HEK293T (cell line): ENCODE measurements at regions not wholly inside any gene's neighbourhood (a gene's known extent, or its start where the extent isn't known, plus 50 kb on each side); places are given as distances from the start of the nearest gene placed in this dataset.

ENCODE experiments used
- ARNT ChIP-seq: fragments of 450-650 bp; IDR thresholded peaks from 2 replicates; pipeline ENCODE4 v1.6.1; 2017; ENCODE audit warnings: mild to moderate bottlenecking
- BHLHE40 ChIP-seq: fragments of 450-650 bp; IDR thresholded peaks from 2 replicates; pipeline ENCODE4 v1.6.1; 2016; ENCODE audit warnings: mild to moderate bottlenecking, moderate library complexity, borderline replicate concordance
- CTBP1 ChIP-seq: fragments of 450-650 bp; IDR thresholded peaks from 2 replicates; pipeline ENCODE4 v1.6.1; 2016; ENCODE audit warnings: borderline replicate concordance
- FOXA1 ChIP-seq: fragments of 450-650 bp; IDR thresholded peaks from 2 replicates; pipeline ENCODE4 v1.6.1; 2016; ENCODE audit warnings: mild to moderate bottlenecking
- FOXM1 ChIP-seq: fragments of 450-650 bp; IDR thresholded peaks from 2 replicates; pipeline ENCODE4 v1.6.1; 2017; ENCODE audit warnings: mild to moderate bottlenecking, borderline replicate concordance
- HDGF ChIP-seq: fragments of 450-650 bp; IDR thresholded peaks from 2 replicates; pipeline ENCODE4 v1.6.1; 2017; ENCODE audit warnings: antibody characterized with exemption, borderline replicate concordance
- L3MBTL2 ChIP-seq: fragments of 450-650 bp; conservative IDR thresholded peaks from 2 replicates; pipeline ENCODE4 v1.6.1; 2016; ENCODE audit warnings: mild to moderate bottlenecking
- NFRKB ChIP-seq: fragments of 450-650 bp; IDR thresholded peaks from 2 replicates; pipeline ENCODE4 v1.6.1; 2016; ENCODE audit warnings: mild to moderate bottlenecking, moderate library complexity
- SP1 ChIP-seq: fragments of 450-650 bp; IDR thresholded peaks from 2 replicates; pipeline ENCODE4 v1.6.1; 2017
- TARDBP ChIP-seq: fragments of 450-650 bp; IDR thresholded peaks from 2 replicates; pipeline ENCODE4 v1.6.1; 2016
- ZNF384 ChIP-seq: fragments of 450-650 bp; IDR thresholded peaks from 2 replicates; pipeline ENCODE4 v1.6.1; 2016
- TF ChIP-seq, protein P1 (sequence below): fragments of 450-650 bp; IDR thresholded peaks from 2 replicates; pipeline ENCODE4 v1.6.1; 2016

- no peak for TF ChIP-seq BHLHE40
- TF ChIP-seq NFRKB, result no peak
- TF ChIP-seq, protein P1, sequence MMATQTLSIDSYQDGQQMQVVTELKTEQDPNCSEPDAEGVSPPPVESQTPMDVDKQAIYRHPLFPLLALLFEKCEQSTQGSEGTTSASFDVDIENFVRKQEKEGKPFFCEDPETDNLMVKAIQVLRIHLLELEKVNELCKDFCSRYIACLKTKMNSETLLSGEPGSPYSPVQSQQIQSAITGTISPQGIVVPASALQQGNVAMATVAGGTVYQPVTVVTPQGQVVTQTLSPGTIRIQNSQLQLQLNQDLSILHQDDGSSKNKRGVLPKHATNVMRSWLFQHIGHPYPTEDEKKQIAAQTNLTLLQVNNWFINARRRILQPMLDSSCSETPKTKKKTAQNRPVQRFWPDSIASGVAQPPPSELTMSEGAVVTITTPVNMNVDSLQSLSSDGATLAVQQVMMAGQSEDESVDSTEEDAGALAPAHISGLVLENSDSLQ, result no peak
- TF ChIP-seq CTBP1, result no peak
- no peak for TF ChIP-seq HDGF
- TF ChIP-seq TARDBP, result no peak
- no peak for TF ChIP-seq SP1
- TF ChIP-seq FOXM1, result no peak
- TF ChIP-seq ARNT, result no peak
- TF ChIP-seq FOXA1, result no peak
- no peak for TF ChIP-seq ZNF384
- TF ChIP-seq L3MBTL2, result no peak
Observed at GRCh38 chr9:108443741-108444140, 412.0 kb downstream of the ACTL7B start.
